Hepatocyte (in vitro differentiated cells): ENCODE measurements at regions not wholly inside any gene's neighbourhood (a gene's known extent, or its start where the extent isn't known, plus 50 kb on each side); places are given as distances from the start of the nearest gene placed in this dataset.
"Not testable (repeated sequence)": the region's sequence is repeated elsewhere in the genome, so short reads cannot be mapped to it uniquely, and the experiment has no call there.

Source experiments
- DNase-seq: peaks from one replicate; pipeline ENCODE4 v3.0.0-alpha.2; 2016; ENCODE audit warnings: low spot score
- H2AFZ ChIP-seq: fragments of 200-600 bp; sonication (generic); 2 replicates; pipeline ENCODE4 v1.6.0; 2016; ENCODE audit warnings: antibody characterized with exemption, mild to moderate bottlenecking
- H3K27ac ChIP-seq: fragments of 200-600 bp; sonication (generic); 2 replicates; pipeline ENCODE4 v1.5.1; 2016; ENCODE audit warnings: mild to moderate bottlenecking
- H3K27me3 ChIP-seq: fragments of 200-600 bp; sonication (generic); 2 replicates; pipeline ENCODE4 v1.6.1; 2016
- H3K36me3 ChIP-seq: fragments of 200-600 bp; sonication (generic); replicated peaks from 2 replicates; pipeline ENCODE4 v1.5.1; 2016; ENCODE audit warnings: low read depth; ENCODE audit not compliant: insufficient read depth
- H3K4me1 ChIP-seq: fragments of 200-600 bp; sonication (generic); 2 replicates; pipeline ENCODE4 v1.5.1; 2016; ENCODE audit warnings: mild to moderate bottlenecking, moderate library complexity; ENCODE audit not compliant: insufficient read depth
- H3K4me2 ChIP-seq: fragments of 200-600 bp; sonication (generic); 2 replicates; pipeline ENCODE4 v1.6.0; 2016
- H3K4me3 ChIP-seq: fragments of 200-600 bp; sonication (generic); 2 replicates; pipeline ENCODE4 v1.5.1; 2016; ENCODE audit warnings: mild to moderate bottlenecking
- H3K79me2 ChIP-seq: fragments of 200-600 bp; sonication (generic); 2 replicates; pipeline ENCODE4 v1.6.0; 2017; ENCODE audit warnings: mild to moderate bottlenecking
- H3K9me2 ChIP-seq: fragments of 200-600 bp; sonication (generic); replicated peaks from 2 replicates; pipeline ENCODE4 v1.6.0; 2017; ENCODE audit warnings: mild to moderate bottlenecking; ENCODE audit not compliant: insufficient read depth
- H3K9me3 ChIP-seq: fragments of 200-600 bp; sonication (generic); 2 replicates; pipeline ENCODE4 v1.5.1; 2016; ENCODE audit warnings: low read depth, mild to moderate bottlenecking
- H4K20me1 ChIP-seq: fragments of 200-600 bp; sonication (generic); 2 replicates; pipeline ENCODE4 v1.6.0; 2016; ENCODE audit warnings: mild to moderate bottlenecking; ENCODE audit not compliant: insufficient read depth, poor library complexity, severe bottlenecking
- WGBS: methylation state at CpG from one replicate; pipeline ENCODE4 v1.1.6; 2016; ENCODE audit warnings: low lambda C conversion rate; ENCODE audit errors: missing lambda C conversion rate; 5-methylcytosine and 5-hydroxymethylcytosine counted together

- 59% methylated on average over 8 of the region's 8 CpGs for WGBS
- not testable (repeated sequence) for DNase-seq, H3K4me2 ChIP-seq, H3K27me3 ChIP-seq, H3K9me2 ChIP-seq, H3K4me3 ChIP-seq, H2AFZ ChIP-seq, H3K36me3 ChIP-seq, H3K27ac ChIP-seq, H3K4me1 ChIP-seq, H4K20me1 ChIP-seq, H3K79me2 ChIP-seq, H3K9me3 ChIP-seq
Measured at GRCh38 chr4:189560605-189561004, 380.1 kb upstream of the FRG1 start.

DNA sequence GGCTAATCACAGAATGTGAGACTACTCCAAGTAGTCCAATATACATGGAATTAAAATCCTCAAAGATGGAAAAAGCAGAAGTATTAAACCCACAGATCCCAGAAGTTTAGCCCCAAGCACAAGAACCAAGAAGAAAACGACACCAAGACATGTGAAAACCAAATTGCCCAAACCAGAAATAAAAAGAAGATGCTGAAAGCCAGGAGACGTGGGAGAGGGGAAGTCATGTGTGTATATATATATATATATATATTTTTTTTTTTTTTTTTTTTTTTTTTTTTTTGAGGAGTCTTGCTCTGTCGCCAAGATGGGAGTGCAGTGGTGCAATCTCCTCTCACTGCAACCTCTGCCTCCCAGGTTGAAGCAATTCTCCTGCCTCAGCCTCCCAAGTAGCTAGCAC, 376.9 kb upstream of the FRG1 start:
- not testable (repeated sequence) for H3K27ac ChIP-seq, H3K9me3 ChIP-seq, H3K27me3 ChIP-seq, H4K20me1 ChIP-seq, DNase-seq, H3K4me2 ChIP-seq, H3K4me1 ChIP-seq, H3K9me2 ChIP-seq, H2AFZ ChIP-seq, H3K79me2 ChIP-seq, H3K4me3 ChIP-seq, H3K36me3 ChIP-seq
- WGBS = 84% methylated on average over 3 of the region's 3 CpGs

DNA sequence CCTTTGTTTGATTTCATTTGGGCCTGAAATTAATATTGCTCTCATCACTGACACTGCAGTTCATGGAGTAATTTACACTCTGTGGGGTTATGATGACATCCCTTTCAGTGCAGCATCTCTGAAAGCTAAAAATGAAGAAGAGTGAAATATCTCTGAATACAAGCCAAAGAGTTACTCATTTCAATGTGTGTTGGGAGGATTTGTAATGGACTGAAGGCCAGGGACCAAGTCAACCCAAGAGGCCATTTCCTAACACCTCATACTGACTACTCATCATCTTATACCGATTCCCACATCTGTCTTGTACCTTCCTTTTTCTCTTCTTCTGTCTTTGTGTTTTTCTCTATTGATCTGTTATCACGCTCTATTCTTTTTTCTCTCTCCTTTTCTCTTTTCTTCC, 374.4 kb upstream of the FRG1 start:
- not testable (repeated sequence) for H4K20me1 ChIP-seq, H3K36me3 ChIP-seq, H3K79me2 ChIP-seq, H2AFZ ChIP-seq, H3K9me2 ChIP-seq, H3K9me3 ChIP-seq, H3K4me3 ChIP-seq, H3K27ac ChIP-seq, H3K4me1 ChIP-seq, DNase-seq, H3K4me2 ChIP-seq, H3K27me3 ChIP-seq
- WGBS = 89% methylated on average over 2 of the region's 2 CpGs

DNA sequence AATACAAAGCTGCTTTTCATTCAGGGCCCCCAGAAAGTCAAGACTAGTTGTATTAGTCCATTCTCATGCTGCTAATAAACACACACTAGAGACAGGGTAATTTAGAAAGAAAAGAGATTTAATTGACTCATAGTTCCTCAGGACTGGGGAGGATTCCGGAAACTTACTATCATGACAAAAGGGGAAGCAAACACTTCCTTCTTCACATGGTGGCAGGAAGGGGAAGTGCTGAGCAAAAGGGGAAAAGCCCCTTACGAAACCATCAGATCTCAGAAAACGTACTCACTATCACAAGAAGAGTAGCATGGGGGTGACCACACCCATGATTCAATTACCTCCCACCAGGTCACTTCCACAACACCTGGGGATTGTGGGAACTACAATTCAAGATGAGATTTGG, 373.8 kb upstream of the FRG1 start:
- not testable (repeated sequence) for H3K9me3 ChIP-seq, H4K20me1 ChIP-seq, H3K9me2 ChIP-seq, H3K4me2 ChIP-seq, H3K79me2 ChIP-seq, H3K36me3 ChIP-seq, H3K4me1 ChIP-seq, H3K4me3 ChIP-seq, H3K27me3 ChIP-seq, H3K27ac ChIP-seq, DNase-seq, H2AFZ ChIP-seq
- 81% methylated on average over 3 of the region's 3 CpGs for WGBS

- WGBS = 100% methylated on average over 3 of the region's 3 CpGs
- not testable (repeated sequence) for H2AFZ ChIP-seq, H3K27ac ChIP-seq, H3K9me3 ChIP-seq, DNase-seq, H3K79me2 ChIP-seq, H3K27me3 ChIP-seq, H3K36me3 ChIP-seq, H3K4me3 ChIP-seq, H3K4me2 ChIP-seq, H3K4me1 ChIP-seq, H3K9me2 ChIP-seq, H4K20me1 ChIP-seq
Measured at GRCh38 chr4:189579645-189580044, 361.0 kb upstream of the FRG1 start.

- not testable (repeated sequence) for H3K4me3 ChIP-seq, H3K27me3 ChIP-seq, H4K20me1 ChIP-seq, H3K9me2 ChIP-seq, H3K79me2 ChIP-seq, H2AFZ ChIP-seq, H3K4me1 ChIP-seq, H3K4me2 ChIP-seq, H3K27ac ChIP-seq, H3K9me3 ChIP-seq, DNase-seq, H3K36me3 ChIP-seq
- WGBS = 79% methylated on average over 18 of the region's 18 CpGs
Measured at GRCh38 chr4:189586908-189587632, 353.6 kb upstream of the FRG1 start.

- H3K4me1 ChIP-seq, H3K4me3 ChIP-seq, DNase-seq, H3K27ac ChIP-seq, H3K4me2 ChIP-seq, H3K9me2 ChIP-seq, H3K79me2 ChIP-seq, H3K36me3 ChIP-seq, H2AFZ ChIP-seq, H4K20me1 ChIP-seq, H3K27me3 ChIP-seq, H3K9me3 ChIP-seq: not testable (repeated sequence)
- WGBS = 94% methylated on average over 12 of the region's 12 CpGs
Measured at GRCh38 chr4:189589201-189589600, 351.5 kb upstream of the FRG1 start.
